Esophagus squamous epithelium (tissue), 4 donors: ENCODE measurements at regions not wholly inside any gene's neighbourhood (a gene's known extent, or its start where the extent isn't known, plus 50 kb on each side); places are given as distances from the start of the nearest gene placed in this dataset.

Experiments
- POLR2A ChIP-seq, 4 donors: fragments of 450-650 bp; IDR thresholded peaks; one replicate each; pipeline ENCODE4 v1.6.1; 2017; ENCODE audit warnings: antibody characterized with exemption in 4 of 4, mild to moderate bottlenecking in 4 of 4, moderate library complexity in 3 of 4
- TF ChIP-seq, protein P1 (sequence below), 6 experiments: fragments of 450-650 bp in 4 of 6; fragments of 200-600 bp in 2 of 6; sonication (generic) in 2 of 6; IDR thresholded peaks; one replicate each; pipeline ENCODE4 v1.5.1; 2016 to 2019; ENCODE audit warnings: antibody characterized with exemption in 6 of 6, mild to moderate bottlenecking in 4 of 6, moderate library complexity in 4 of 6

GRCh38 chr5:29017501-29017900, 1979.1 kb upstream of the CDH9 start:
- TF ChIP-seq, protein P1, sequence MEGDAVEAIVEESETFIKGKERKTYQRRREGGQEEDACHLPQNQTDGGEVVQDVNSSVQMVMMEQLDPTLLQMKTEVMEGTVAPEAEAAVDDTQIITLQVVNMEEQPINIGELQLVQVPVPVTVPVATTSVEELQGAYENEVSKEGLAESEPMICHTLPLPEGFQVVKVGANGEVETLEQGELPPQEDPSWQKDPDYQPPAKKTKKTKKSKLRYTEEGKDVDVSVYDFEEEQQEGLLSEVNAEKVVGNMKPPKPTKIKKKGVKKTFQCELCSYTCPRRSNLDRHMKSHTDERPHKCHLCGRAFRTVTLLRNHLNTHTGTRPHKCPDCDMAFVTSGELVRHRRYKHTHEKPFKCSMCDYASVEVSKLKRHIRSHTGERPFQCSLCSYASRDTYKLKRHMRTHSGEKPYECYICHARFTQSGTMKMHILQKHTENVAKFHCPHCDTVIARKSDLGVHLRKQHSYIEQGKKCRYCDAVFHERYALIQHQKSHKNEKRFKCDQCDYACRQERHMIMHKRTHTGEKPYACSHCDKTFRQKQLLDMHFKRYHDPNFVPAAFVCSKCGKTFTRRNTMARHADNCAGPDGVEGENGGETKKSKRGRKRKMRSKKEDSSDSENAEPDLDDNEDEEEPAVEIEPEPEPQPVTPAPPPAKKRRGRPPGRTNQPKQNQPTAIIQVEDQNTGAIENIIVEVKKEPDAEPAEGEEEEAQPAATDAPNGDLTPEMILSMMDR (IDR thresholded peaks at IDR 0.05) = no peak
- TF ChIP-seq POLR2A (IDR thresholded peaks at IDR 0.05) = no peak
